NT2/D1 (cell line): ENCODE measurements at regions not wholly inside any gene's neighbourhood (a gene's known extent, or its start where the extent isn't known, plus 50 kb on each side); places are given as distances from the start of the nearest gene placed in this dataset.

ENCODE experiments used
- SUZ12 ChIP-seq: IDR thresholded peaks from 2 replicates; pipeline ENCODE4 v1.6.1; 2011; ENCODE audit not compliant: insufficient read length, insufficient read depth; ENCODE audit errors: extremely low read depth
- YY1 ChIP-seq: IDR thresholded peaks from 2 replicates; pipeline ENCODE4 v1.6.1; 2011; ENCODE audit not compliant: insufficient read length, insufficient read depth
- ZNF274 ChIP-seq: IDR thresholded peaks from 2 replicates; pipeline ENCODE4 v1.6.1; 2011; ENCODE audit warnings: mild to moderate bottlenecking, low read depth, low read length

- TF ChIP-seq YY1 = no peak
- TF ChIP-seq ZNF274 = no peak
- no peak for TF ChIP-seq SUZ12
Observed at GRCh38 chr1:170872663-170873062, 62.7 kb upstream of the MROH9 start.
